Muscle of leg (tissue), 3 donors: ENCODE measurements at regions not wholly inside any gene's neighbourhood (a gene's known extent, or its start where the extent isn't known, plus 50 kb on each side); places are given as distances from the start of the nearest gene placed in this dataset.

Experiments used
- DNase-seq: peaks from one replicate; pipeline ENCODE4 v3.0.0; 2013
- H3K27ac ChIP-seq: one replicate; pipeline ENCODE4 v1.5.1; 2013; ENCODE audit warnings: mild to moderate bottlenecking, low read length, control low read depth
- H3K27me3 ChIP-seq: one replicate; pipeline ENCODE4 v1.6.1; 2013; ENCODE audit warnings: low read length; ENCODE audit not compliant: control insufficient read depth, insufficient read depth
- H3K36me3 ChIP-seq: one replicate; pipeline ENCODE4 v1.6.1; 2013; ENCODE audit warnings: low read length; ENCODE audit not compliant: control insufficient read depth, insufficient read depth
- H3K4me1 ChIP-seq: one replicate; pipeline ENCODE4 v1.6.1; 2013; ENCODE audit warnings: low read length; ENCODE audit not compliant: control insufficient read depth, insufficient read depth
- H3K4me3 ChIP-seq: one replicate; pipeline ENCODE4 v1.5.1; 2013; ENCODE audit warnings: low read length, control low read depth
- H3K9me3 ChIP-seq: replicated peaks from 2 replicates; pipeline ENCODE4 v1.6.1; 2013; ENCODE audit warnings: low read depth, low read length; ENCODE audit not compliant: control insufficient read depth
- WGBS: methylation state at CpG from one replicate; pipeline ENCODE4 v1.1.5; 2013; ENCODE audit warnings: missing lambda C conversion rate; ENCODE audit not compliant: insufficient coverage; 5-methylcytosine and 5-hydroxymethylcytosine counted together

DNA sequence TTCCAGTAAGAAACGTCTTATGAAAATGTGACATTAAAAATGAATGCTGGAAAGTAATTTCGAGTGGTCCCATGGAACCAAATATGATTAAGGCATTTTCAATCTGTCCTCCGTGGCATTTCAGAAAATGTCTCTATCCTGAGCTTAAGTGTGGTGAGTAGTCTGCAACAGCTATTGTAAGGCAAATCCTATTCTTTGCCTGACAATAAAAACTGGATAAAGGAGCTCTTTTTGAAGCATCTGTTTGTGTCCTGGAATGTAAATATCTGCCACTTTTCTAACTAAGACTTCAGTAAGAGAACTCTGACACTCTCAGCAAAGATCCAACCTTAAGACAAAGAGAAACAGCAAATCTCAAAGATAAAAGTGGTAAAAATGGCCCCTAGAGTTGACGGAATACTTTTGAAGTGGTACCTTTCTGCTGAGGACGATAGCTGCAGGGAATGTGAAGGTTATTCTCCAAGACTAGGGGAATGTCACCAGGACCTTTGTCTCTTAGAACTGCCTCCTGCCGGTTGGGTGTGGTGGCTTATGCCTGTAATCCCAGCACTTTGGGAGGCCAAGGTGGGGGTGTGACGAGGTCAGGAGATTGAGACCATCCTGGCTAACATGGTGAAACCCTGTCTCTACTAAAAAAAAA, 486.7 kb upstream of the ZP4 start:
- no peaks in the 10 kb centered on the region for H3K4me1 ChIP-seq
- WGBS = 64% methylated on average over 3 of the region's 7 CpGs

GRCh38 chr1:238370599-238370998, 479.9 kb upstream of the ZP4 start:
- Histone ChIP-seq H3K27ac (no peak overlapping the region), H3K4me3 (no peak overlapping the region), H3K27me3 (no peaks in the 10 kb centered on the region), H3K9me3 (no peaks in the 10 kb centered on the region), H3K36me3 (no peaks in the 10 kb centered on the region), H3K4me1 (no peaks in the 10 kb centered on the region)
- 79% methylated on average over 2 of the region's 2 CpGs for WGBS
- no peak for DNase-seq

More for the DNA sequence above, 486.7 kb upstream of the ZP4 start:
- Histone ChIP-seq H3K4me3 (no peak overlapping the region), H3K27me3 (no peaks in the 10 kb centered on the region), H3K9me3 (no peaks in the 10 kb centered on the region), H3K27ac (no peak overlapping the region), H3K36me3 (no peaks in the 10 kb centered on the region)
- DNase-seq = no peak

DNA sequence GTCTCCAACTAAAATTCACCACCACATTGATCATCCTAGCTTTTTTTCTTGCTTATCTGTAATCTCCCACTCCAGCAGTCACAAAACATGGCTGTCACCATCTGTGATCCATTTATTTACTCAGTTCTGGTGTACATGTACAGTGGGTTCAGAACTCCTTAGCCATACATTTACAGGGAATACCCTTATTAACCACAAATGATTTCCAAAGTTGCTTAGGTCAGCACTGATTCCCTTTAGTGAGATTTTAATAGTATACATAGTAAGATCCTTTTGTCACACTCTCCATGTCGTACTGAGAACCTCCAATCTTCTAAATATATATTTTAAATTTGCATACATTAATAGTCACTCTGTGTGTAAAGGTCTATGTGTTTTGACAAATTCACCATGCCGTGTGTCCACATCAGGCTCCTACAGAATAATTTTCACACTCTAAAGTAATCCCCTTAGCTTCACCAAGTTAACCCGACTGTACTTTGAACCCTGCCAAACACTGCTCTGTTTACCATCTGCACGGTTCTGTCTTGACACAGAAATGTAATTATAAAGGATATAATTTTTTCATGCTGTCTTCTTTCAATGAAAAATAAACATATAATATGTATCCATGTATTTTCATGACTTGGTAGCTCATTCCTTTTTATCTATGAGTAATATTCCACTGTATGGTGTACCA, 473.6 kb upstream of the ZP4 start:
- Histone ChIP-seq H3K4me3 (no peak overlapping the region), H3K36me3 (no peaks in the 10 kb centered on the region), H3K27me3 (no peaks in the 10 kb centered on the region), H3K9me3 (no peaks in the 10 kb centered on the region), H3K4me1 (no peaks in the 10 kb centered on the region), H3K27ac (no peak overlapping the region)
- WGBS = no CpG with 5 or more reads among the region's 4 CpGs
- DNase-seq = no peak

DNA sequence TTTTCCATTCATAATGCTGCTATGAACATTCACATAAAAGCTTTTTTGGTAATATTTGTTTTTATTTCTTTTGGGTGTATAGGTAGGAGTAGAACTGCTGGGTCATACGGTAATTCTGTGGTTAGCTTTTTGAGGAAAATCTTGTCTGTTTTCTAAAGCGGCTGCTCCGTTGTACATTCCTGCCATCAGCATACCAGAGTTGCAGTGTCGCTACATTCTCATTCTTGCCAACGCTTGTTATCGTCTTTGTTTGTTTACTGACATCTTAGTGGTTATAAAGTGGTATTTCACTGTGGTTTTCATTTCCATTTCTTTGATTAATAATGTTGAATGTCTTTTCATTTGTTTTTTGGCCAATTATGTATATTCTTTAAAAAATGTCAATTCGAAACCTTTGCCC, 469.8 kb upstream of the ZP4 start:
- H3K36me3 ChIP-seq = no peaks in the 10 kb centered on the region
- H3K4me1 ChIP-seq = no peaks in the 10 kb centered on the region
- H3K27ac ChIP-seq = no peak overlapping the region
- no peak for DNase-seq
- no peak overlapping the region for H3K4me3 ChIP-seq
- H3K27me3 ChIP-seq = no peaks in the 10 kb centered on the region
- 100% methylated on average over 2 of the region's 7 CpGs for WGBS
- no peaks in the 10 kb centered on the region for H3K9me3 ChIP-seq

DNA sequence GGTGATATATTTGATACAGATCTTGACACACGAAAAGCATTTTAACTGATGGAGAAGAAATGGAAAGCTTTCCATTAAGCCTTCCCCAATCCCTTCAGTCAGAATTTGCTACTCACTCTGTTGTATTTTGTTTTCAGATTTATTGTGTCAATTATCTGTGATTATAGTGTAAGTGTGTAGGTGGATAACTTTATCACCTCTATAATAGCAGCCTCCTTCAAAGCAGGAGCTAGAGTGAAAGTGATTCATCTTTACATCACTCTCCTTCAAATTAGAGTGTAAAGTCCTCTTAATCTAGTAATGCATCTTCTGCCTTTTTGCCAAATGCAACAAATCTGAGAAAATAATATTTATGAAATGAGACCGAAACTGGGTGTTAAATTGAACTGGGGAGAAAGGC, 459.7 kb upstream of the ZP4 start:
- Histone ChIP-seq H3K36me3 (no peaks in the 10 kb centered on the region), H3K27me3 (no peaks in the 10 kb centered on the region), H3K9me3 (no peaks in the 10 kb centered on the region), H3K4me3 (no peak overlapping the region), H3K4me1 (no peaks in the 10 kb centered on the region), H3K27ac (no peak overlapping the region)
- WGBS = no CpG with 5 or more reads among the region's 2 CpGs
- DNase-seq = no peak

GRCh38 chr1:238346340-238346739, 455.6 kb upstream of the ZP4 start:
- Histone ChIP-seq H3K27ac (no peak overlapping the region), H3K36me3 (no peaks in the 10 kb centered on the region), H3K4me1 (no peaks in the 10 kb centered on the region), H3K27me3 (no peaks in the 10 kb centered on the region), H3K9me3 (no peaks in the 10 kb centered on the region), H3K4me3 (no peak overlapping the region)
- WGBS = no CpG with 5 or more reads among the region's 1 CpG
- no peak for DNase-seq

DNA sequence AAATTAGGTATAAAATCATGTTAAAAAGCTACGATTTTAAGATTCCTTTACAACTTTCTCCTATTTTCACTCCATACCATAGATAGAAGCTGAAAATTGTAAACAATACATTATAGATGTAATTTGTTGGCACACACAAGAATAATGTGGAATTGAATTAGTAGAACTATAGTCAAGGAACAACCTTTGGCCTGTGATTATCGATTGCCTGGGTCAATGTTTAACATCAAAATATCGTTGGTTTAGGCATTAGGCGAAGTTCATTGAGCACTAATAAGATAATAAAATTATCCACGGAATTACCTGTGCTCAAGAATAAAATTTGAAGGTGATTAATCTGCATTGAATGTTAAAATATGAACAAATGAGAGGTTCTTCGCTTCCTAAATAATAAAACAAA, 455.1 kb upstream of the ZP4 start:
- no peak overlapping the region for H3K4me3 ChIP-seq
- H3K27me3 ChIP-seq = no peaks in the 10 kb centered on the region
- no CpG with 5 or more reads among the region's 6 CpGs for WGBS
- H3K9me3 ChIP-seq = no peaks in the 10 kb centered on the region
- no peaks in the 10 kb centered on the region for H3K36me3 ChIP-seq
- H3K4me1 ChIP-seq = no peaks in the 10 kb centered on the region
- no peak for DNase-seq
- H3K27ac ChIP-seq = no peak overlapping the region

DNA sequence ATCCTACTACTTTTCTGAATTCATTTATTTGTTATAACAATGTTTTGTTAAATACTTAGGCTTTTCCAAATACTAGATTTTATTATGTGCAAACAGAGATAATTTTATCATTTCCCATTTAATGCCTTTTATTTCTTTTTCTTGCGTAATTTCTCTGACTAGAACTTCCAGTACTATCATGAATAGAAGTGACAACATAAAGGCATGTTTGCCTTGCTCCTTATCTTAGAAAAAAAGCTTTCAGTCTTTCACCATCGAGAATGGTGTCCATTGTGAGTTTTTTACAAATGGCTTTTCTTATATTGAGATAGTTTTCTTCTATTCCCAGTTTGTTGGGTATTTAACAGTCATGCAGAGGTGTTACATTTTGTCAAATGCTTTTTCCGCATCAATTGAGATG, 453.1 kb upstream of the ZP4 start:
- Histone ChIP-seq H3K27me3 (no peaks in the 10 kb centered on the region), H3K9me3 (no peaks in the 10 kb centered on the region), H3K36me3 (no peaks in the 10 kb centered on the region), H3K4me1 (no peaks in the 10 kb centered on the region), H3K4me3 (no peak overlapping the region), H3K27ac (no peak overlapping the region)
- no peak for DNase-seq
- WGBS = no CpG with 5 or more reads among the region's 3 CpGs

- H3K9me3 ChIP-seq = peaks cover 2% of the 10 kb centered on the region
- no peaks in the 10 kb centered on the region for H3K4me1 ChIP-seq
- no peaks in the 10 kb centered on the region for H3K27me3 ChIP-seq
- no CpG with 5 or more reads among the region's 2 CpGs for WGBS
- no peak overlapping the region for H3K27ac ChIP-seq
- DNase-seq = no peak
- no peaks in the 10 kb centered on the region for H3K36me3 ChIP-seq
- no peak overlapping the region for H3K4me3 ChIP-seq
These were observed 450.7 kb upstream of the ZP4 start for GRCh38 chr1:238341395-238341794.

GRCh38 chr1:238340989-238341388, 450.3 kb upstream of the ZP4 start:
- no peak for DNase-seq
- Histone ChIP-seq H3K27me3 (no peaks in the 10 kb centered on the region), H3K4me3 (no peak overlapping the region), H3K4me1 (no peaks in the 10 kb centered on the region), H3K9me3 (peaks cover 4% of the 10 kb centered on the region), H3K27ac (no peak overlapping the region), H3K36me3 (no peaks in the 10 kb centered on the region)
- 100% methylated on average over 1 of the region's 7 CpGs for WGBS
